H9 (cell line): ENCODE measurements at regions not wholly inside any gene's neighbourhood (a gene's known extent, or its start where the extent isn't known, plus 50 kb on each side); places are given as distances from the start of the nearest gene placed in this dataset.

Experiments used
- DNase-seq: peaks from one replicate; pipeline ENCODE4 v3.0.0-alpha.2; 2017
- H2AFZ ChIP-seq: one replicate; pipeline ENCODE4 v1.6.1; 2013; ENCODE audit warnings: mild to moderate bottlenecking, low read length, control low read depth, moderate library complexity
- H2AK5ac ChIP-seq: 2 replicates; pipeline ENCODE4 v1.6.1; 2013; ENCODE audit warnings: low read length, control low read depth, mixed read lengths; ENCODE audit not compliant: insufficient read length
- H2BK120ac ChIP-seq: one replicate; pipeline ENCODE4 v1.6.1; 2013; ENCODE audit warnings: low read depth, mild to moderate bottlenecking, low read length, control low read depth, inconsistent platforms; ENCODE audit not compliant: poor library complexity, severe bottlenecking
- H2BK12ac ChIP-seq: 2 replicates; pipeline ENCODE4 v1.6.1; 2013; ENCODE audit warnings: low read length, control low read depth, mixed read lengths, low read depth; ENCODE audit not compliant: insufficient read length
- H2BK15ac ChIP-seq: 2 replicates; pipeline ENCODE4 v1.6.1; 2013; ENCODE audit warnings: low read depth, low read length, control low read depth
- H2BK20ac ChIP-seq: one replicate; pipeline ENCODE4 v1.6.1; 2013; ENCODE audit warnings: low read depth, mild to moderate bottlenecking, low read length, control low read depth, inconsistent platforms; ENCODE audit not compliant: poor library complexity, severe bottlenecking
- H2BK5ac ChIP-seq: 2 replicates; pipeline ENCODE4 v1.6.1; 2013; ENCODE audit warnings: low read length, control low read depth, mixed read lengths; ENCODE audit not compliant: insufficient read length
- H3K14ac ChIP-seq: 2 replicates; pipeline ENCODE4 v1.6.1; 2013; ENCODE audit warnings: low read length, control low read depth; ENCODE audit not compliant: insufficient read depth
- H3K18ac ChIP-seq: 2 replicates; pipeline ENCODE4 v1.6.1; 2013; ENCODE audit warnings: low read depth, mild to moderate bottlenecking, mixed read lengths, low read length, control low read depth; ENCODE audit not compliant: insufficient read length
- H3K23ac ChIP-seq: 2 replicates; pipeline ENCODE4 v1.6.1; 2013; ENCODE audit warnings: low read length, control low read depth, mixed read lengths, low read depth; ENCODE audit not compliant: insufficient read length
- H3K23me2 ChIP-seq: 2 replicates; pipeline ENCODE4 v1.6.1; 2013; ENCODE audit warnings: low read depth, mild to moderate bottlenecking, mixed read lengths, low read length, control low read depth; ENCODE audit not compliant: insufficient read length, poor library complexity, severe bottlenecking
- H3K27ac ChIP-seq: 2 replicates; pipeline ENCODE4 v1.5.1; 2013; ENCODE audit warnings: low read length, control low read depth, mixed read lengths, low read depth; ENCODE audit not compliant: insufficient read length
- H3K27me3 ChIP-seq: 2 replicates; pipeline ENCODE4 v1.6.1; 2013; ENCODE audit warnings: low read length, control low read depth, inconsistent platforms; ENCODE audit not compliant: insufficient read depth
- H3K4ac ChIP-seq: 2 replicates; pipeline ENCODE4 v1.6.1; 2013; ENCODE audit warnings: low read depth, mild to moderate bottlenecking, control low read depth, inconsistent platforms, low read length, moderate library complexity
- H3K4me1 ChIP-seq: 2 replicates; pipeline ENCODE4 v1.6.1; 2013; ENCODE audit warnings: low read length, control low read depth, inconsistent platforms; ENCODE audit not compliant: insufficient read depth
- H3K4me2 ChIP-seq: 2 replicates; pipeline ENCODE4 v1.6.1; 2013; ENCODE audit warnings: low read length, control low read depth, mixed read lengths; ENCODE audit not compliant: insufficient read length, insufficient read depth
- H3K56ac ChIP-seq: 2 replicates; pipeline ENCODE4 v1.6.1; 2013; ENCODE audit warnings: low read depth, mild to moderate bottlenecking, mixed read lengths, low read length, control low read depth; ENCODE audit not compliant: insufficient read length
- H3K79me1 ChIP-seq: 2 replicates; pipeline ENCODE4 v1.6.1; 2013; ENCODE audit warnings: low read depth, mild to moderate bottlenecking, moderate library complexity, low read length, control low read depth, inconsistent platforms; ENCODE audit not compliant: insufficient read depth, poor library complexity, severe bottlenecking
- H3K79me2 ChIP-seq: 2 replicates; pipeline ENCODE4 v1.6.1; 2013; ENCODE audit warnings: low read length, control low read depth, inconsistent platforms; ENCODE audit not compliant: insufficient read depth
- H3K9ac ChIP-seq: 2 replicates; pipeline ENCODE4 v1.6.1; 2013; ENCODE audit warnings: low read length, control low read depth, mixed read lengths; ENCODE audit not compliant: insufficient read length; ENCODE audit errors: extremely low read depth
- H3K9me3 ChIP-seq: one replicate; pipeline ENCODE4 v1.6.1; 2013; ENCODE audit warnings: low read depth, low read length, inconsistent platforms; ENCODE audit not compliant: control insufficient read depth
- H3T11ph ChIP-seq: one replicate; pipeline ENCODE4 v1.6.1; 2013; ENCODE audit warnings: mild to moderate bottlenecking, low read length, control low read depth, inconsistent platforms
- H4K20me1 ChIP-seq: one replicate; pipeline ENCODE4 v1.6.1; 2013; ENCODE audit not compliant: control insufficient read depth, insufficient read length, insufficient read depth
- H4K5ac ChIP-seq: 2 replicates; pipeline ENCODE4 v1.6.1; 2013; ENCODE audit warnings: low read depth, mild to moderate bottlenecking, mixed read lengths, low read length, control low read depth; ENCODE audit not compliant: insufficient read length
- H4K8ac ChIP-seq: replicated peaks from 2 replicates; pipeline ENCODE4 v1.6.1; 2013; ENCODE audit warnings: low read length, control low read depth, mixed read lengths, low read depth; ENCODE audit not compliant: insufficient read length
- H4K91ac ChIP-seq: 2 replicates; pipeline ENCODE4 v1.6.1; 2013; ENCODE audit warnings: low read depth, mild to moderate bottlenecking, moderate library complexity, mixed read lengths, low read length, control low read depth; ENCODE audit not compliant: insufficient read length
- H3K27ac Mint-ChIP-seq, 3 experiments: 2 replicates in 2 of 3; 3 replicates in 1 of 3; pipeline ENCODE4 v1.8.0; 2020 to 2021; ENCODE audit warnings: mixed read lengths in 3 of 3, mild to moderate bottlenecking in 1 of 3, moderate library complexity in 1 of 3
- H3K27me3 Mint-ChIP-seq: 2 replicates; pipeline ENCODE4 v1.8.0; 2021; ENCODE audit warnings: low read depth, mild to moderate bottlenecking, moderate library complexity, mixed read lengths
- H3K36me3 Mint-ChIP-seq, 3 experiments: 2 replicates in 2 of 3; 3 replicates in 1 of 3; pipeline ENCODE4 v1.8.0; 2020 to 2021; ENCODE audit warnings: low read depth in 3 of 3, mixed read lengths in 3 of 3; ENCODE audit not compliant: insufficient read depth in 1 of 3
- H3K4me1 Mint-ChIP-seq, 2 experiments: 2 replicates each; pipeline ENCODE4 v1.8.0; 2020; ENCODE audit warnings: mixed read lengths in 2 of 2
- H3K4me3 Mint-ChIP-seq, 2 experiments: 2 replicates in 1 of 2; 3 replicates in 1 of 2; pipeline ENCODE4 v1.8.0; 2020 to 2021; ENCODE audit warnings: mild to moderate bottlenecking in 2 of 2, mixed read lengths in 2 of 2, moderate library complexity in 1 of 2
- H3K9me3 Mint-ChIP-seq, 2 experiments: 2 replicates in 1 of 2; 3 replicates in 1 of 2; pipeline ENCODE4 v1.8.0; 2020; ENCODE audit warnings: mild to moderate bottlenecking in 2 of 2, mixed read lengths in 2 of 2, moderate library complexity in 1 of 2
- WGBS: extraction: QIAGEN DNeasy Blood & Tissue Kit; methylation state at CpG from one replicate; pipeline ENCODE4 v1.1.7; 2013; ENCODE audit warnings: missing lambda C conversion rate, low lambda C conversion rate, mixed read lengths; ENCODE audit not compliant: insufficient read length; ENCODE audit errors: extremely low coverage; 5-methylcytosine and 5-hydroxymethylcytosine counted together
- TF ChIP-seq, protein P1 (sequence below): fragments of 200-600 bp; sonication (generic); conservative IDR thresholded peaks from 3 replicates; pipeline ENCODE4 v1.8.0; 2021; ENCODE audit warnings: antibody characterized with exemption, mild to moderate bottlenecking

DNA sequence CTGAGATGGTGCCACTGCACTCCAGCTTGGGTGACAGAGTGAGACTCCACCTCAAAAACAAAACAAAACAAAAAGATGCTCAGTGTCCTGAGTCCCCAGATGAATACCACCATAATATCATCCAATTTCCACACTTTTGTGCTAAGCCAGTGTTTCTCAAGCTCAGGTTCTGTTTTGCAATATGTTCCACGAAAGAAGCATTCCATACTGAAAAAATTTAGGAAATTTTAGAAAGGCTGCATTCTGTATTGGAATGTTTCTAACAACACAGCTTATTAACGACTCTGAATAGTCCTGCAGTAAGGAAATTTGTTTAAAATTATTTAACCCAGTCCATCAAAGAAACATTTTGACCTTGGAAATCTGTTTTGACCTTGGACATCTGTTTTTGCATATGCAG lies 142.4 kb downstream of the EPC1 start:
- DNase-seq: no peak
- H2BK20ac ChIP-seq: no peak overlapping the region
- H4K8ac ChIP-seq: no peak overlapping the region
- WGBS: no CpG with 5 or more reads among the region's 2 CpGs
- Mint-ChIP-seq H3K36me3 (no peaks in the 10 kb centered on the region), H3K4me1 (peaks cover 0 to 3% of the 10 kb centered on the region in 2 experiments; a peak in 1 of 4 replicates), H3K9me3 (peaks cover 0 to 5% of the 10 kb centered on the region in 2 experiments; a peak in 1 of 5 replicates), H3K27me3 (peaks cover 1% of the 10 kb centered on the region; the same call in 1 of the 2 replicates), H3K4me3 (no peak overlapping the region), H3K27ac (no peak overlapping the region)
- H3K27me3 ChIP-seq: no peaks in the 10 kb centered on the region
- no peaks in the 10 kb centered on the region for H3K79me1 ChIP-seq
- no peak overlapping the region for H3K18ac ChIP-seq
- H3K27ac ChIP-seq: no peak overlapping the region
- H3K23me2 ChIP-seq: no peaks in the 10 kb centered on the region
- no peak overlapping the region for H3K56ac ChIP-seq
- H4K5ac ChIP-seq: no peak overlapping the region
- H3T11ph ChIP-seq: no peak overlapping the region
- H2AK5ac ChIP-seq: no peak overlapping the region
- H3K9ac ChIP-seq: no peak overlapping the region
- H3K4me2 ChIP-seq: no peak overlapping the region
- no peak overlapping the region for H2BK15ac ChIP-seq
- no peak overlapping the region for H3K14ac ChIP-seq
- H3K9me3 ChIP-seq: no peaks in the 10 kb centered on the region
- H4K20me1 ChIP-seq: no peaks in the 10 kb centered on the region
- H2BK12ac ChIP-seq: no peak overlapping the region
- H3K4me1 ChIP-seq: no peaks in the 10 kb centered on the region
- no peak overlapping the region for H4K91ac ChIP-seq
- H3K4ac ChIP-seq: no peak overlapping the region
- no peak overlapping the region for H2BK120ac ChIP-seq
- no peak overlapping the region for H2BK5ac ChIP-seq
- H3K23ac ChIP-seq: no peak overlapping the region
- TF ChIP-seq, protein P1, sequence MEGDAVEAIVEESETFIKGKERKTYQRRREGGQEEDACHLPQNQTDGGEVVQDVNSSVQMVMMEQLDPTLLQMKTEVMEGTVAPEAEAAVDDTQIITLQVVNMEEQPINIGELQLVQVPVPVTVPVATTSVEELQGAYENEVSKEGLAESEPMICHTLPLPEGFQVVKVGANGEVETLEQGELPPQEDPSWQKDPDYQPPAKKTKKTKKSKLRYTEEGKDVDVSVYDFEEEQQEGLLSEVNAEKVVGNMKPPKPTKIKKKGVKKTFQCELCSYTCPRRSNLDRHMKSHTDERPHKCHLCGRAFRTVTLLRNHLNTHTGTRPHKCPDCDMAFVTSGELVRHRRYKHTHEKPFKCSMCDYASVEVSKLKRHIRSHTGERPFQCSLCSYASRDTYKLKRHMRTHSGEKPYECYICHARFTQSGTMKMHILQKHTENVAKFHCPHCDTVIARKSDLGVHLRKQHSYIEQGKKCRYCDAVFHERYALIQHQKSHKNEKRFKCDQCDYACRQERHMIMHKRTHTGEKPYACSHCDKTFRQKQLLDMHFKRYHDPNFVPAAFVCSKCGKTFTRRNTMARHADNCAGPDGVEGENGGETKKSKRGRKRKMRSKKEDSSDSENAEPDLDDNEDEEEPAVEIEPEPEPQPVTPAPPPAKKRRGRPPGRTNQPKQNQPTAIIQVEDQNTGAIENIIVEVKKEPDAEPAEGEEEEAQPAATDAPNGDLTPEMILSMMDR: no peak
- H3K79me2 ChIP-seq: no peaks in the 10 kb centered on the region
- no peak overlapping the region for H2AFZ ChIP-seq
